Thyroid gland (tissue), 4 donors: ENCODE measurements at regions not wholly inside any gene's neighbourhood (a gene's known extent, or its start where the extent isn't known, plus 50 kb on each side); places are given as distances from the start of the nearest gene placed in this dataset.

Experiments
- CTCF ChIP-seq, 6 experiments: fragments of 200-600 bp in 3 of 6; fragments of 450-650 bp in 3 of 6; sonication (generic) in 3 of 6; IDR thresholded peaks; one replicate each; pipeline ENCODE4 v1.5.1; 2016 to 2019; ENCODE audit warnings: antibody characterized with exemption in 6 of 6, mild to moderate bottlenecking in 2 of 6, inconsistent platforms in 1 of 6, moderate library complexity in 1 of 6
- POLR2A ChIP-seq, 2 donors: fragments of 450-650 bp; IDR thresholded peaks; one replicate each; pipeline ENCODE4 v1.6.1; 2017; ENCODE audit warnings: antibody characterized with exemption in 2 of 2, mild to moderate bottlenecking in 2 of 2, moderate library complexity in 1 of 2

GRCh38 chr4:30979402-30979801 is 259.2 kb downstream of the PCDH7 start:
- TF ChIP-seq CTCF (IDR thresholded peaks at IDR 0.05) (no peak), POLR2A (IDR thresholded peaks at IDR 0.05) (no peak)
